ENCODE measurements at regions not wholly inside any gene's neighbourhood (a gene's known extent, or its start where the extent isn't known, plus 50 kb on each side); places are given as distances from the start of the nearest gene placed in this dataset.

DNA sequence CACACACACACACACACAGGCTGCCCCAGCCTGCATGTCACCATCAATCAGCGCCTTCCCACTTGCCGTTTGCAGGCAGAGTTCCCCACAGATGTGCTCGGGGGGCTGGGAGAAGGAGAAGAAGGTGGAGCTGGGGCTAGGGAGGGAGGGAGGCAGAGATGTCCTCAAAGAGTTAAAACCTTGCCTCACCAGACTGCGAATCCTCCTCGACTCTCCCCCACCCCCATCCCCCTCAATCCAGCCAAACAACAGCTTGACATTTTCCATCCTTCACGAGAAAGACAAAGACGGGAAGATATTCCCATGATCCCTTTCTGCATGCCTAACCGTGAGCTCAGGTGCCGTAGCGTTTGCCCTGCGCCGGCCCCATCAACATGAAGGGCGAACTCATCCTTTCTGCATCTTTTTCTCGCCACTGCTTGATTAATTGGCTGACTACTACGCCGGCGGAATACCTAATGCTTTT lies 365.5 kb downstream of the MIAT start:
- no peak for DNase-seq

- no peak for DNase-seq
Measured at GRCh38 chr22:27023591-27023990, 366.2 kb downstream of the MIAT start.

- no peak for DNase-seq
Measured at GRCh38 chr22:27024982-27025381, 367.6 kb downstream of the MIAT start.

GRCh38 chr22:27028093-27028492 lies 370.7 kb downstream of the MIAT start:
- no peak for DNase-seq

DNA sequence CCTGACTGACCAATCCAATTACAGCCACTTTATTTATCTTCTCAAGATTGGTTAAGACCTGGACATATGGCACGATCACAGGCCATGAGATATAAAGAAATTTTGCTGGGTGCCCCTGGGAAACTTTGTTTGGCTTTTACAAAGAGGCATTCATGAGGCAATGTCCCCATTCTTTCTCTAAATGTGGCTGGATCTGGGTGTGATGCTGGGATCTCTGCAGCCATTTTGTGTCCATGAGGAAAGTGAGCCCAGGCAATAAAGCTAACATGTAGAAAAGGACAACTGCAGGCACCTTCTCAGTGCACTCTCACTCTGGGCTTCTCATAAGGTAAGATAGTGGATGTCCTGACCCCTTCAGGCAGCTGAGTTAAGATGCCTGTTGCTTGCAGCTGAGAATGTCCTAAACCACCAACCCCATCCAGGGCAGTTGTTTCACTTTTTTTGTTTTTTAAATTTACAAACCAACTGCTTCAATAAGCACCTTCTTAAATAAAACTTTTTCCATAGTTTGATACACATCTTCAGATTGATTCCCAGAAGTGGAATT lies 372.3 kb downstream of the MIAT start:
- DNase-seq = no peak

DNA sequence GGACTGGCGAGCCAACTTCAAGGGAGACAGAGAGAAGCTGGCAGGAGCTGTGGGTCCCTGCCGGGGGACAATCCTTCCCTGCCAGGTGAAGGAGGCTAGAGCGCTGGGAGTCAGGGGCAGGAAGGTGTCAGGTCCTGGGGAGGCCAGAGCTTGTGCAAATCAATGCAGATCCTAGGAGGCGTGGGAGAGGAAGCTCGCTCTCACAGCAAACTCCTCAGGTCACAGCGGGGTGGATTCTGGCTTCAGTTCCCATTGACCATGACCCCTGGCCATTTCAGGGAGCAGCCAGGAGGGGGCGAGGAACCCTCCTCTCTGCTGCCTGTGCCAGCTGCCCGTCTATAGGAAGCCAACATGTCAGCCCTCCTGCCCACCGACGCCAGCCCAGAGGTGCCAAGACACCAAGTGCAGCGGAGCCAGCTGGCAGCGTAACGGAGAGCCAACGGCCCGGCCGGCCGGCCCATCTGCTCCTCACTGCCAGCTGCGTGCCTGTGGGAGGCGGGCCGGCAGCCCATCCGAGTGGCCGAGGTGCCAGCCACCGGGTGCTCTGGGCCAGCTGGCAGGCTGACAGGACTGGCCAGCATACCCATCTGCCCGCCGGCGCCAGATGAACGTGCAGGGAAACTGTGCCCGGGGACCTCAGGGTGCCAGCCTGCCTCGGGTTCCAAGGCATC lies 374.8 kb downstream of the MIAT start:
- DNase-seq = no peak

- no peak for DNase-seq
Measured at GRCh38 chr22:27041745-27042310, 384.4 kb downstream of the MIAT start.

- DNase-seq = no peak
Measured at GRCh38 chr22:27043262-27043661, 385.9 kb downstream of the MIAT start.

DNA sequence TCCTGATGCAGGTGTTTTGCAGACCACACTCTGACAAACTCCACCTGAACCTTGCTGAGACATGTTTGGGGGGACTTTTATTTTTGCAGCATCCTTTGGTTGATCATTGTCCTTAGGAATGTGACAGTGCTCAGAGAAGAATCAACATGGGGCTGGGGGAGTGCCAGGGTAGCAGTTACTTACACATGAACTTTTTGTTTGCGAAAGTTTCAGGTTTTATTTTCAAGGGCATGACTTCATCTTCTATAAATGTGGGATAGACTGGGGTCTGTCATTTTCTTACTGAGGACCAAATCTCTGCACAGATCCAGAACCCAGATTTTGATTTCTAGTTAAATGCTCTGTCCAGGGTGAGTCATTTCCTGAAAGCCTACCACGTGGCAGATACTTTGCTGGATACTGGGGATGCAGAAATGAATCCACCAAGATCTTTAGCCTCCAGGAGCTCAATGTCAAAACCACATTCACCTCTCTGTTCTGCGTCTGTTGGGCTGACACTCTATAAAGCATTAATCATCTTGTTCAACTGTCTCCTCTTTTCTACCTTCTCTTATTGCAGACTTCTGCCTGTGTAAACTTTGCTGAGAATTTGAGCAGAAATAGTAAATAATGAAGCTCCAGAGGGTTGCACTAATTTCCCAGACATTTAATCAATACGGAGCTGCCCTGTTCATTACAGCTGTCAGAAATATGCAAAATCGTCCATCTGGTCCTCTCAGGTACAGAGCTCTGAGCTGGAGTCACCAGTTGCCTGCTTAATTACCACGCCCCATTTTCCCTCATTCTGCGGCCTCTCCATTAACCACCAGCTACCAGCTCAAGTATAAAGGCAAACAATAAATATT lies 387.9 kb downstream of the MIAT start:
- DNase-seq = no peak

- no peak for DNase-seq
Measured at GRCh38 chr22:27046086-27046485, 388.7 kb downstream of the MIAT start.

GRCh38 chr22:27046603-27047002 lies 389.2 kb downstream of the MIAT start:
- DNase-seq = no peak

DNA sequence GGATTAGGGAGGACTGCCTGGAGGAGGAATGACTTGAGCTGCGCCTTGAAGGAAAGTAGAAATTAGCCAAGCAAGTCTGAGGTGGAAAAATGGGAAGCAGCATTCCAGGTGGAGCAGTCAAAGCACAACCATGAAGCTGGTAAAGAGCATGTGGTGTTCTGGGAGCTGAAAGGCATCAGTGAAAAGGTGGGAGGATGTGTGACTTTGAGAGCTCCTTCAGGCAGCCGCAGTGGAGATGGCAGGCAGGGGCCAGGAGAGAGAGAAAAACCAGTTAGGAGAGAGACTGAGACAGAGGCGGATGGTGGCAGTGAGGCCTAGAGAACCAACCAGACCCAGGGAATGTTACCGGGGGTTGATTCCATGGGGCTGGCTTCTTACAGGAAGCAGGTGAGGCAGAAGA lies 393.4 kb downstream of the MIAT start:
- DNase-seq = no peak

GRCh38 chr22:27051407-27051806 lies 394.0 kb downstream of the MIAT start:
- no peak for DNase-seq

DNA sequence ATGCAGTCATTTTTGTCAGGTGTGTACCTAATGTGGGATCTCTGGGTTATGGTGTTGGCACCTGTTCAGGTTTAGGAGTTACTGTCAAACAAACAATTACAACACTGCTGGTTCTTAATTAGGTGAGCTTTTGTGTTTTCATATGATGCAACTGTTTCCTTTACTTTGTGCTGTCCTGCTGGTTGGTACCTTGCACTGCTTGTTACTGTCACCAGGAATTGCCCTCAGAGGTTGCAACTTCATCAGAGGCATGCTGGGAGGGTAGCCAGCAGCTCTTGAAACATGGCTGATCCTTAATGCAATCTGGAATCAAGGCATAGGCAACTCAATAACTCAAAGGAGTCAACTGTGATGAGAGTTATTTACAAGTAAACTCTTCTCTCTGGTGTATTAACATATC lies 400.3 kb downstream of the MIAT start:
- no peak for DNase-seq

GRCh38 chr22:27060190-27060589 lies 402.8 kb downstream of the MIAT start:
- DNase-seq = no peak

- DNase-seq = no peak
Measured at GRCh38 chr22:27062910-27063309, 405.5 kb downstream of the MIAT start.

GRCh38 chr22:27063406-27063805 lies 406.0 kb downstream of the MIAT start:
- DNase-seq = no peak

- no peak for DNase-seq
Measured at GRCh38 chr22:27063841-27064240, 406.5 kb downstream of the MIAT start.

GRCh38 chr22:27064386-27064785 lies 407.0 kb downstream of the MIAT start:
- no peak for DNase-seq

GRCh38 chr22:27065279-27065678 lies 407.9 kb downstream of the MIAT start:
- no peak for DNase-seq

- DNase-seq = no peak
Measured at GRCh38 chr22:27066856-27067255, 409.5 kb downstream of the MIAT start.

GRCh38 chr22:27068121-27068520 lies 410.7 kb downstream of the MIAT start:
- no peak for DNase-seq

DNA sequence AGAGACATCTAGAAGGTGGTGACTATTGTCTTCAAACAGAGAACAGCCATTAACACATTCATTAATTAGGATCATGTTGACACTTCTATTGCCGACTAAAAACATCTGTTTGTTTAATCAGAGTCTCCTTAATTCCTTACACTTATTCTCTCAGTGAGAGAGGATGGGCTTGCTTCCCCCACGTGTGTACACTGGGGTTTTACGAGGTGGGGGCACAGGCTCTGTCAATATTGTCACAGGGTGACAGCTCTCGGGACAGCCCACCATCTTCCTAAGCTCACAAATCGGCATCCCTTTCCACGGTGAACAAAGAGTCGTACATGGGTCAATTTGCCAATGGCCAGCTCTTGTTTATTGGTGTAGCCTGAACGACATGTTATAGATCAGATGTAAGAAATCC lies 413.2 kb downstream of the MIAT start:
- no peak for DNase-seq

All from activated CD4-positive, alpha-beta T cell treated with anti-CD3 and anti-CD28 coated beads, Interleukin-2, amount 50 U/mL, for 4 hours (primary cell).